Prostate gland (tissue), 2 donors: ENCODE measurements at regions not wholly inside any gene's neighbourhood (a gene's known extent, or its start where the extent isn't known, plus 50 kb on each side); places are given as distances from the start of the nearest gene placed in this dataset.

Source experiments
- DNase-seq: peaks from one replicate; pipeline ENCODE4 v3.0.0-alpha.2; 2019; ENCODE audit warnings: low spot score
- H3K27ac ChIP-seq, 2 donors: fragments of 200-600 bp; sonication (generic); 2 replicates each; pipeline ENCODE4 v1.5.1; 2017 to 2019
- H3K27me3 ChIP-seq: fragments of 200-600 bp; sonication (generic); replicated peaks from 2 replicates; pipeline ENCODE4 v1.5.1; 2019; ENCODE audit not compliant: insufficient read depth
- H3K36me3 ChIP-seq, 2 donors: fragments of 200-600 bp; sonication (generic); 1 replicate in 1 of 2; 2 replicates in 1 of 2; pipeline versions ENCODE4 v1.5.1 to v1.8.1; 2017 to 2019
- H3K4me1 ChIP-seq: fragments of 200-600 bp; sonication (generic); replicated peaks from 2 replicates; pipeline ENCODE4 v1.5.1; 2019
- H3K4me3 ChIP-seq, 2 donors: fragments of 200-600 bp; sonication (generic); 2 replicates each; pipeline ENCODE4 v1.5.1; 2017 to 2019
- H3K9me3 ChIP-seq: fragments of 200-600 bp; sonication (generic); 2 replicates; pipeline ENCODE4 v1.5.1; 2017
- CTCF ChIP-seq, 4 experiments: fragments of 200-600 bp in 2 of 4; fragments of 450-650 bp in 2 of 4; sonication (generic) in 2 of 4; IDR thresholded peaks; 1 replicate in 3 of 4; 2 replicates in 1 of 4; pipeline ENCODE4 v1.5.1; 2016 to 2019; ENCODE audit warnings: antibody characterized with exemption in 4 of 4, mild to moderate bottlenecking in 2 of 4, moderate library complexity in 2 of 4
- POLR2A ChIP-seq: fragments of 450-650 bp; IDR thresholded peaks from one replicate; pipeline ENCODE4 v1.6.1; 2016; ENCODE audit warnings: antibody characterized with exemption, mild to moderate bottlenecking
- POLR2AphosphoS5 ChIP-seq: sonication (generic); formaldehyde crosslinking; IDR thresholded peaks from one replicate; pipeline ENCODE4 v1.6.1; 2017; ENCODE audit warnings: antibody characterized with exemption
- WGBS: methylation state at CpG from one replicate; pipeline ENCODE4 v1.1.5; 2018; 5-methylcytosine and 5-hydroxymethylcytosine counted together
- intact Hi-C: fragments of 100-400 bp; cut with DNase I; formaldehyde crosslinking; loops from one replicate; pipeline ENCODE4 v1.14.2; 2022

GRCh38 chrX:139299309-139299708, 231.2 kb upstream of the F9 start:
- Histone ChIP-seq H3K4me3 (no peak overlapping the region), H3K27ac (no peak overlapping the region), H3K36me3 (no peaks in the 10 kb centered on the region), H3K27me3 (no peaks in the 10 kb centered on the region), H3K9me3 (no peaks in the 10 kb centered on the region), H3K4me1 (no peaks in the 10 kb centered on the region)
- no peak for DNase-seq
- intact Hi-C loops: no loop called here
- TF ChIP-seq POLR2AphosphoS5: no peak

DNA sequence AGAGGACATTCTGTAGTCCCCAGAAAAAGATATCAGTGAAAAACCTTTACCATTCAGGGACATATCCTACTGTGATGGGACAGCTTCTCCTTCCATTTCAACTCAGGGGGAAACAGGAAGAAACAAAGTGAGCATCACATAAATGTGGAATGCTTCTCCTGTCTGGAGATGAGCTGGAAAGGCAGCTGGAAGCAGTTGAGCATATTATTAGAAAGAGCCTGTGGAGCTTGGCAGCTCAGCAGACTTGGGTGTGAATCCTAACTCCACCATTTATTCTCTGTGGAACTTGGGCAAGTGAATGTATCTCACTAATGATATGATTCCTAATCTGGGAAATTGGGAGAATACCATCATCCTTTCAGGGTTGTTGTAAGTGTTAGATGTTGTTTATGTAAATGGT, 232.1 kb upstream of the F9 start:
- Histone ChIP-seq H3K9me3 (no peaks in the 10 kb centered on the region), H3K27me3 (no peaks in the 10 kb centered on the region), H3K4me3 (no peak overlapping the region), H3K27ac (no peak overlapping the region), H3K36me3 (no peaks in the 10 kb centered on the region), H3K4me1 (no peaks in the 10 kb centered on the region)
- intact Hi-C loops: no loop called here
- no peak for DNase-seq
- TF ChIP-seq POLR2A: no peak
- TF ChIP-seq POLR2AphosphoS5: no peak
- TF ChIP-seq CTCF (IDR thresholded peaks at IDR 0.05): no peak

GRCh38 chrX:139297638-139298037, 232.9 kb upstream of the F9 start:
- no peak for TF ChIP-seq POLR2A
- no peak for TF ChIP-seq CTCF (IDR thresholded peaks at IDR 0.05)
- Histone ChIP-seq H3K9me3 (no peaks in the 10 kb centered on the region), H3K4me3 (no peak overlapping the region), H3K27me3 (no peaks in the 10 kb centered on the region), H3K4me1 (no peaks in the 10 kb centered on the region), H3K27ac (no peak overlapping the region), H3K36me3 (no peaks in the 10 kb centered on the region)
- 36% methylated on average over 1 of the region's 1 CpG for WGBS
- DNase-seq: no peak
- intact Hi-C loops: no loop called here

- H3K27ac ChIP-seq: no peak overlapping the region
- DNase-seq: no peak
- WGBS: 60% methylated on average over 4 of the region's 4 CpGs
- intact Hi-C loops: no loop called here
- no peak overlapping the region for H3K4me3 ChIP-seq
- no peaks in the 10 kb centered on the region for H3K36me3 ChIP-seq
- no peaks in the 10 kb centered on the region for H3K9me3 ChIP-seq
- H3K27me3 ChIP-seq: no peaks in the 10 kb centered on the region
- H3K4me1 ChIP-seq: no peaks in the 10 kb centered on the region
- TF ChIP-seq POLR2AphosphoS5 (no peak), POLR2A (no peak), CTCF (IDR thresholded peaks at IDR 0.05) (no peak)
Observed at GRCh38 chrX:139293991-139294390, 236.5 kb upstream of the F9 start.

DNA sequence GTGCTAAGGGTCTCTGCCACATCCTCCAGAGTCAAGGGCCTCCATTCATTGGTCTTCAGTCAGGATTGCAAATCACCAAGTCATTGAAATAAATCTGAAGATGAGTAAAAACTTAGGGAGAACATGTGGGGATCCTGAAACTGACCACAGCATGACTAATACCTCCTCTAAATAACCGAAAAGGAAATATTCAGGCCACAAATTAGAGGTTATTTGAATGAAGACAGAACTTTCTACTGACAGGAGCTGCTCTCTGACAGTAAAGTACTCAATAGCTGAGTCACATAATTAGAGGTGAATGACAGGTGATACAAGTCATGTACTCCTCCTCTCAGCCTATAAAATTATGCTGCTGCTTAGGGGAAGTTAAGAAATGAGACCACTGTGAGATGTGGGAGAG, 240.2 kb upstream of the F9 start:
- H3K27me3 ChIP-seq: no peaks in the 10 kb centered on the region
- no peak for TF ChIP-seq POLR2AphosphoS5
- no peak for TF ChIP-seq POLR2A
- TF ChIP-seq CTCF (IDR thresholded peaks at IDR 0.05): no peak
- no peaks in the 10 kb centered on the region for H3K36me3 ChIP-seq
- WGBS: 71% methylated on average over 1 of the region's 1 CpG
- intact Hi-C loops: no loop called here
- H3K4me3 ChIP-seq: no peak overlapping the region
- no peaks in the 10 kb centered on the region for H3K9me3 ChIP-seq
- no peak for DNase-seq
- H3K4me1 ChIP-seq: no peaks in the 10 kb centered on the region
- no peak overlapping the region for H3K27ac ChIP-seq
